Smooth muscle cell (in vitro differentiated cells): ENCODE measurements at regions not wholly inside any gene's neighbourhood (a gene's known extent, or its start where the extent isn't known, plus 50 kb on each side); places are given as distances from the start of the nearest gene placed in this dataset.

Source experiments
- DNase-seq: peaks from one replicate; lab custom pipeline; 2025; ENCODE audit not compliant: unreplicated experiment; lab: John Stamatoyannopoulos, UW
- H2AFZ ChIP-seq: fragments of 200-600 bp; sonication (generic); 2 replicates; pipeline ENCODE4 v1.6.0; 2016; ENCODE audit warnings: antibody characterized with exemption, low read depth, mild to moderate bottlenecking
- H3F3A ChIP-seq: fragments of 200-600 bp; sonication (generic); 2 replicates; pipeline ENCODE4 v1.6.0; 2017; ENCODE audit warnings: antibody characterized with exemption, low read depth
- H3K27ac ChIP-seq: fragments of 200-600 bp; sonication (generic); 2 replicates; pipeline ENCODE4 v1.5.1; 2016; ENCODE audit warnings: low read depth, mild to moderate bottlenecking
- H3K27me3 ChIP-seq: fragments of 200-600 bp; sonication (generic); 2 replicates; pipeline ENCODE4 v1.6.1; 2016; ENCODE audit warnings: low read depth, mild to moderate bottlenecking
- H3K36me3 ChIP-seq: fragments of 200-600 bp; sonication (generic); 2 replicates; pipeline ENCODE4 v1.5.1; 2016; ENCODE audit warnings: low read depth
- H3K4me1 ChIP-seq: fragments of 200-600 bp; sonication (generic); 2 replicates; pipeline ENCODE4 v1.5.1; 2016; ENCODE audit warnings: low read depth
- H3K4me2 ChIP-seq: fragments of 200-600 bp; sonication (generic); 2 replicates; pipeline ENCODE4 v1.6.0; 2016; ENCODE audit warnings: mild to moderate bottlenecking
- H3K4me3 ChIP-seq: fragments of 200-600 bp; sonication (generic); 2 replicates; pipeline ENCODE4 v1.5.1; 2016; ENCODE audit warnings: mild to moderate bottlenecking
- H3K79me2 ChIP-seq: fragments of 200-600 bp; sonication (generic); 2 replicates; pipeline ENCODE4 v1.6.0; 2016; ENCODE audit warnings: low read depth, mild to moderate bottlenecking
- H3K9ac ChIP-seq: fragments of 200-600 bp; sonication (generic); 2 replicates; pipeline ENCODE4 v1.6.0; 2016; ENCODE audit warnings: low read depth
- H3K9me3 ChIP-seq: fragments of 200-600 bp; sonication (generic); replicated peaks from 2 replicates; pipeline ENCODE4 v1.5.1; 2016; ENCODE audit warnings: low read depth
- H4K20me1 ChIP-seq: fragments of 200-600 bp; sonication (generic); 2 replicates; pipeline ENCODE4 v1.6.0; 2016; ENCODE audit warnings: low read depth
- CTCF ChIP-seq: fragments of 200-600 bp; sonication (generic); IDR thresholded peaks from 2 replicates; pipeline ENCODE4 v1.5.1; 2017; ENCODE audit warnings: borderline replicate concordance, mild to moderate bottlenecking, antibody characterized with exemption; ENCODE audit not compliant: insufficient read depth, poor library complexity, severe bottlenecking
- WGBS: methylation state at CpG from one replicate; pipeline ENCODE4 v1.1.7; 2016; ENCODE audit warnings: low lambda C conversion rate; 5-methylcytosine and 5-hydroxymethylcytosine counted together

GRCh38 chr1:10911490-10912166 is 100.8 kb upstream of the TARDBP start:
- Histone ChIP-seq H3K4me1 (no peaks in the 10 kb centered on the region), H3K9ac (no peak overlapping the region), H3K27me3 (no peaks in the 10 kb centered on the region), H4K20me1 (no peaks in the 10 kb centered on the region), H3K9me3 (no peaks in the 10 kb centered on the region), H3F3A (no peaks in the 10 kb centered on the region), H2AFZ (no peak overlapping the region), H3K27ac (no peak overlapping the region), H3K4me2 (no peak overlapping the region), H3K36me3 (no peaks in the 10 kb centered on the region), H3K79me2 (no peaks in the 10 kb centered on the region), H3K4me3 (no peak overlapping the region)
- DNase-seq, result no peak
- no peak for TF ChIP-seq CTCF
- WGBS, result 90% methylated on average over 11 of the region's 11 CpGs

- 96% methylated on average over 17 of the region's 17 CpGs for WGBS
- Histone ChIP-seq H3K9ac (no peak overlapping the region), H3K9me3 (no peaks in the 10 kb centered on the region), H4K20me1 (no peaks in the 10 kb centered on the region), H3K4me1 (no peaks in the 10 kb centered on the region), H3F3A (no peaks in the 10 kb centered on the region), H3K4me3 (no peak overlapping the region), H3K79me2 (no peaks in the 10 kb centered on the region), H3K27ac (no peak overlapping the region), H3K27me3 (peaks cover 3% of the 10 kb centered on the region), H3K4me2 (no peak overlapping the region), H2AFZ (no peak overlapping the region), H3K36me3 (no peaks in the 10 kb centered on the region)
- DNase-seq, result no peak
- no peak for TF ChIP-seq CTCF
These were observed 100.0 kb upstream of the TARDBP start for GRCh38 chr1:10912441-10912840.

- WGBS, result 91% methylated on average over 5 of the region's 5 CpGs
- no peaks in the 10 kb centered on the region for H3K36me3 ChIP-seq
- H3F3A ChIP-seq, result no peaks in the 10 kb centered on the region
- no peak overlapping the region for H2AFZ ChIP-seq
- no peak for DNase-seq
- no peak overlapping the region for H3K27ac ChIP-seq
- no peak overlapping the region for H3K9ac ChIP-seq
- no peaks in the 10 kb centered on the region for H3K9me3 ChIP-seq
- no peaks in the 10 kb centered on the region for H3K79me2 ChIP-seq
- H4K20me1 ChIP-seq, result no peaks in the 10 kb centered on the region
- H3K4me2 ChIP-seq, result no peak overlapping the region
- peaks cover 3% of the 10 kb centered on the region for H3K27me3 ChIP-seq
- no peak overlapping the region for H3K4me3 ChIP-seq
- no peaks in the 10 kb centered on the region for H3K4me1 ChIP-seq
- TF ChIP-seq CTCF, result no peak
These were observed 98.4 kb upstream of the TARDBP start for GRCh38 chr1:10914056-10914455.

- no peak overlapping the region for H3K4me2 ChIP-seq
- H3K27ac ChIP-seq, result no peak overlapping the region
- no peaks in the 10 kb centered on the region for H3K9me3 ChIP-seq
- no peaks in the 10 kb centered on the region for H3F3A ChIP-seq
- H4K20me1 ChIP-seq, result no peaks in the 10 kb centered on the region
- H3K27me3 ChIP-seq, result peaks cover 3% of the 10 kb centered on the region
- no peaks in the 10 kb centered on the region for H3K79me2 ChIP-seq
- 90% methylated on average over 8 of the region's 8 CpGs for WGBS
- H3K4me3 ChIP-seq, result no peak overlapping the region
- no peak overlapping the region for H2AFZ ChIP-seq
- no peak for TF ChIP-seq CTCF
- H3K9ac ChIP-seq, result no peak overlapping the region
- DNase-seq, result no peak
- H3K36me3 ChIP-seq, result no peaks in the 10 kb centered on the region
- H3K4me1 ChIP-seq, result no peaks in the 10 kb centered on the region
These were observed 96.9 kb upstream of the TARDBP start for GRCh38 chr1:10915594-10915993.
